MG63 (cell line): ENCODE measurements at regions not wholly inside any gene's neighbourhood (a gene's known extent, or its start where the extent isn't known, plus 50 kb on each side); places are given as distances from the start of the nearest gene placed in this dataset.

ENCODE experiments used
- DNase-seq: peaks from one replicate; pipeline ENCODE4 v3.0.0-alpha.2; 2020
- H3K27me3 ChIP-seq: fragments of 250-450 bp; sonication (Bioruptor Pico); 2 replicates; pipeline ENCODE4 v1.5.1; 2020; ENCODE audit warnings: mild to moderate bottlenecking, moderate library complexity
- H3K36me3 ChIP-seq: fragments of 250-450 bp; sonication (Bioruptor Pico); 2 replicates; pipeline ENCODE4 v1.5.1; 2020; ENCODE audit warnings: mild to moderate bottlenecking, moderate library complexity
- H3K4me3 ChIP-seq: fragments of 250-450 bp; sonication (Bioruptor Pico); 2 replicates; pipeline ENCODE4 v1.5.1; 2020; ENCODE audit warnings: mild to moderate bottlenecking, moderate library complexity
- H3K9me3 ChIP-seq: fragments of 250-450 bp; sonication (Bioruptor Pico); 2 replicates; pipeline ENCODE4 v1.5.1; 2020; ENCODE audit warnings: mild to moderate bottlenecking, moderate library complexity

DNA sequence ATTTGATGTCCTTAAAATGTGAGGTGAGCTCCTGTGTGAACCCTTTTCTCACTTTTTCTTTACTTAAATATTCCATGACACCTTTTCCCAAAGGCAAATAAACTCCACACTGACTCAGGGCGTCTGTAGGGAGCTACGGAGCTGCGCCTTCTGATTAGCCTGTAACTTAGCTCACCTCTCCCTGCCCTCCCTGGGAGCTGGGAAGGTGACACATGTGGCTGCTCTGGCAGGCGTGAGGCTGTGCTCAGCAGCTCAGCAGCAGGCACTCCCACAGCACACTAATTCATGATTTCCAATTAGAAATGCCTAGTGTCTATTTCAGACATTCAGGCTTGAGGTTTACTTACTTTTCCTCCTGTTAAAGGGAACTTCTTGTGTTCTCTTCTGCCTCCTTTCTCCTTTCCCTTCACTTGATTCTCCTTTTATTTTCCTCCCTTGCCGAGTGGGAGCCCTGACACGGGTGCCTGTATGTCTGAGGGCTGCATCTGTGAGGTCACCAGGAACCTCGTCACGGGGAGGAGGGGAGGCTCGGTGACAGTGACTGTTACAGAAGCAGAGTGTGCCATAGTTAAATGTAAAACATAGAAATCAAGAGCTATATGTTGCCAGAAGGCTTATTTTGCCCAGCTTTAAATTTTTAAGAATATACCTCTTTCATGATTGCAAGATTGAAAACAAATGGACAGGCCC is 437.1 kb downstream of the DCDC2C start:
- no peaks in the 10 kb centered on the region for H3K27me3 ChIP-seq
- no peaks in the 10 kb centered on the region for H3K9me3 ChIP-seq
- H3K36me3 ChIP-seq = no peaks in the 10 kb centered on the region
- no peak for DNase-seq
- H3K4me3 ChIP-seq = no peak overlapping the region

DNA sequence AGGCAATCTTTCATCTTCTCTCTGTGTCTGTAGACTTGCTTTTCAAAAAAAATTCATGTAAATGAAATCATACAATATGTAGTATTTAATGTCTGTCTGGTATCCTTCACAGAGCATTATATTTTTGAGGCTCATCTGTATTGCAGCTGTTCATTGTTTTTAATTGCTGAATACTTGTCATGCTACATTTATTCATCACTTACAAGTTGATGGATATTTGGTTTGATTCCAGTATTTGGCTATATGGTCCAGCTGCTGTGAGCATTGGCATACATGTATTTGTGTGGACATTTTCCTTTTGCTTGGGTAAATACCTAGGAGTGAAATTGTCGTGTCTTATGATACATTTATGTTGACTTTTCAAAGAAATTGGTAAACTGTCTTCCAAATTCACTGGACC is 441.4 kb downstream of the DCDC2C start:
- Histone ChIP-seq H3K36me3 (no peaks in the 10 kb centered on the region), H3K27me3 (no peaks in the 10 kb centered on the region), H3K9me3 (no peaks in the 10 kb centered on the region), H3K4me3 (no peak overlapping the region)
- DNase-seq = no peak

DNA sequence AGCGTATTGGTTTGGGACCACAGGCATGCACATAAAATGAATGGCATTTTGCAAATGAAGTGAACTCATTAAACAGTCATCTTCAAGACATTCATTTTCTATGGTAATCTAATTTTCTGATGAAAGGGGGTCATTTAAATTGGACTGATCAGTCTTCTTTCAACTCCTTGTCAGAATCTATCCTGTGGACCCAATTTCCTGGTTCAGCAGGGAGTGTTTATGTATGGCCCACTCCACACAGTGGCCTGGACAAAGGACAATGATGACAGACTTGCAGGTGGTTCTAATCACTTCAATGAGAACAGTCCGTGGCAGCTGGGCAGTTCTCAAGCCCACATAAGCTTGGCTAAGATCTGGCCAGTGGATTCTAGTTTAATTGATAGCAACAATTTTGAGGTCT is 448.1 kb downstream of the DCDC2C start:
- Histone ChIP-seq H3K9me3 (no peaks in the 10 kb centered on the region), H3K27me3 (no peaks in the 10 kb centered on the region), H3K36me3 (no peaks in the 10 kb centered on the region), H3K4me3 (no peak overlapping the region)
- no peak for DNase-seq

DNA sequence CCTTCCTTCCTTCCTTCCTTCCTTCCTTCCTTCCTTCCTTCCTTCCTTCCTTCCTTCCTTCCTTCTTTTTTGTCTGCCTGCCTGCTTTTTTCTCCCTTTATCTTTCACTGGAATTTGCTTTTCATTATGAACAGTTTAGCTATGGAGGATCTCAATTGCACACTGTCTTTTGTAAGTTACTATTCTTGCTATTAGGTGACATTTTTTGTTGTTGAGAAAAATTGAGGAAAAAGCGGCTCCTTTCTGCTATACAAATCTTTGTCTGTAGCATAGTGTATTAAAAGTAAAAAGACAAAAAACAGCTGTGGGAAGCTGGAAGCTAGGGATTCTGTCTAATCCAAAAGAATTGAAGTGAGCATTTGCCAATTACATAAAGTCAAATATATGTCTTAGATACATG is 448.7 kb downstream of the DCDC2C start:
- DNase-seq = no peak
- no peaks in the 10 kb centered on the region for H3K9me3 ChIP-seq
- no peak overlapping the region for H3K4me3 ChIP-seq
- no peaks in the 10 kb centered on the region for H3K36me3 ChIP-seq
- H3K27me3 ChIP-seq = no peaks in the 10 kb centered on the region

DNA sequence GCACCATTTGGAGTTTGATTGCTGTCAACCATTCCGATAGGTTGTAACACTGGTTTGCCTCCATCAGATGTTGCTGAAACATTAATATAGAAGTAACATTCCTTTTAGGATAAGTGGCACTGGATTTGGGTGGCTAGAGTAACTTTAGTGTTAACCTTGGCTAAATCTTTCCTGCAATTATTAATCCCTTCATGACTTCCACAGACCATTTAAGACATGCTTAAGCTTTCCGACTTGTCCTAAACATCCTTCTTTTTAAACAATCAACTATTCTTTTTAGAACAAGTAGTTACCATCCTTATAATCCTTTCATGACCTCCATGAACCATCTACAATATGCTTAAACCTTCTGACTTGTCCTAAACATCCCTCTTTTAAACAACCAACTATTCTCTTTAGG is 465.5 kb downstream of the DCDC2C start:
- no peak for DNase-seq

DNA sequence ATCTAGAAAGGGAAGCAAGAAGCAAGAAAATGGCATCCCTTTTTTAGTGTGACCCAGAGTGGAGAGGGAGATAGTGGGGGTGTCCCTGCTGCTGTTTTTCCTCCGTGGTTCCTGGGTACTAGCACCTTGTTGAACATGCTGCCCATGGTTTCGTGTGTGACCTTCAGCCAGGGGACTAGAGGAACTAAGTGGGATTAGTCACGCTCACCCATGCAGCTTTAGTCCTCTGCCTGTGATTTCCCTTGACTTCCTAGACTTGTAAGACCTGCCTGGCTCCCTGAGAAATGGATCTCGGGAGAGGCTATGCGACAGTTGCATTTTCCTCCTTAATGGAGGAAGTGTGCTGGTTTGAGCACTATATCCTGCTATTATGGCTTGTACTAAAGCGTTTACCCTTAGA is 471.4 kb downstream of the DCDC2C start:
- DNase-seq = no peak
- no peak overlapping the region for H3K4me3 ChIP-seq
- H3K9me3 ChIP-seq = no peaks in the 10 kb centered on the region
- H3K27me3 ChIP-seq = no peaks in the 10 kb centered on the region
- no peaks in the 10 kb centered on the region for H3K36me3 ChIP-seq

More for the DNA sequence above, 465.5 kb downstream of the DCDC2C start:
- no peaks in the 10 kb centered on the region for H3K27me3 ChIP-seq
- H3K4me3 ChIP-seq = no peak overlapping the region
- H3K9me3 ChIP-seq = no peaks in the 10 kb centered on the region
- no peaks in the 10 kb centered on the region for H3K36me3 ChIP-seq

DNA sequence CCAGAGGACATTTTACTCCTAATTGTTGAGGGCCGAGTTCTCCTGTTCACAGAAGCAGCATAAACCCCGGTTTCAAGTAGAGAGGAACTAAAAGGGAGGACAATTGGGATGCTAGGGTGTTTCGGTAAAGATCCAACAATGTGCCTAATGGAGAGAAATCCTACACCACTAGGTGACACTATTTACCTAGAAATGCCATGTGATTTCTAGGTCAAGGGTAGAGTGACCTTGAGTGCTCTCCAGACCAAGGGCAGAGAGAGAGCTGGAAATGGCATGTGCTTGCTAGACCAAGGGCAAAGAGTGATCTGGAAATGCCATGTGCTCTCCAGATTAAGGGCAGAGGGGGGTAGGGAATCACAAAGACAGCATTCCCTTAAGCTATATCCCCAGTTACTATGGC is 472.0 kb downstream of the DCDC2C start:
- DNase-seq = no peak
- Histone ChIP-seq H3K27me3 (no peaks in the 10 kb centered on the region), H3K36me3 (no peaks in the 10 kb centered on the region), H3K9me3 (no peaks in the 10 kb centered on the region), H3K4me3 (no peak overlapping the region)

DNA sequence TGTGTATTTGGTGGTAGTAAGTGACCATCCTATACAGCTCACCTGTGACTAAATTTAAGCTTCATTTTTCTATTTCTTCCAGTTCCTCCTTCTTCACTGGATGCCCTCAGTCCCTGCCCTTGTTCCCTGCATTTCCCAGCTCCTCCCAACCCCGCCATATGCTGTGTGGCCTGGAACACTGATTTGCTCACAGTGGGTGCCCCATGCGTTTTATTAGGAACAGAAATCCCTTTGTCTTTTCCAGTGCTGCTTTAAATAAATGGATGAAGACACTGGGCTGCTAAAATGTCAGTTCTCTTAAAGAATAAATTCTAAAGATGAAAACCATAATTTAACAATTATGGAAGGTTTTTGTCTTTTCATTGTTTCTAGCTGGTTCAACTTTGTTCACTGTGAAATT is 477.3 kb downstream of the DCDC2C start:
- no peak for DNase-seq

DNA sequence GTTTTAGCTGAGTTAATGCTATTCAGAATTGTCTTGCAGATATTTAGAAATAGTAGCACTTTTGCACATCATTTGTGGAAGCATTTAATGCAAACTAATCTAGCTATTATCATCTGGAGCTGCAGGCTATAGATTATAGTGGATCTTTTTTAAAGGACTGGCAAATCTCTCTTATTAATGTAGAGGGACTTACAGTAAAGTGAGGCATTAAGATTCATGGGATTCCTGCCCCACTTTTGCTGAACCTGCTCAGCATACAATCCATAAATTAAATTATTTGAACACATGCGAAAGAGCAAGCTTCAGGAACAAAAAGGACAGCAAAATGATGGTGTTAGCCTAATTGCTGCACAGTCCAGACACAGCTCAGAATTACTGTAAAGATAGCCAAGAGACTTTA is 477.7 kb downstream of the DCDC2C start:
- no peaks in the 10 kb centered on the region for H3K27me3 ChIP-seq
- H3K9me3 ChIP-seq = no peaks in the 10 kb centered on the region
- no peak for DNase-seq
- no peaks in the 10 kb centered on the region for H3K36me3 ChIP-seq
- H3K4me3 ChIP-seq = no peak overlapping the region

More for the DNA sequence above, 477.3 kb downstream of the DCDC2C start:
- H3K4me3 ChIP-seq = no peak overlapping the region
- H3K36me3 ChIP-seq = no peaks in the 10 kb centered on the region
- no peaks in the 10 kb centered on the region for H3K27me3 ChIP-seq
- H3K9me3 ChIP-seq = no peaks in the 10 kb centered on the region

DNA sequence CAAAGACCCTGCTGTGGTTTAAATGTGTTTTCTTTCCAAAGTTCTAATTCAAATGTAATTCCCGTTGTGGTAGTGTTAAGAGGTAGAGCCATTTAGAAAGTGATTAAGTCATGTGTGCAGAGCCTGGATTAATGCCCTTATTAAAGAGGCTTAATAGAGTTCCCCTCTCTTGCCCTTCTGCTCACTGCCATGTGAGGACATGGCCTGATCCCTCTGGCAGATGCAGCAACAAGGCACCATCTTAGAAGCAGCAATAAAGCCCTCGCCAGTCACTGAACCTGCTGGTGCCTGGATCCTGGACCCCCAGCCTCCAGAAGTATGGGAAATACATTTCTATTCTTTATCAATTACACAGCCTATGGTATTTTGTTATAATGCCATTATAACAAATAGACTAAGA is 485.2 kb downstream of the DCDC2C start:
- Histone ChIP-seq H3K36me3 (no peaks in the 10 kb centered on the region), H3K4me3 (no peak overlapping the region), H3K9me3 (no peaks in the 10 kb centered on the region), H3K27me3 (no peaks in the 10 kb centered on the region; the same call in 1 of the 2 replicates)
- DNase-seq = no peak

DNA sequence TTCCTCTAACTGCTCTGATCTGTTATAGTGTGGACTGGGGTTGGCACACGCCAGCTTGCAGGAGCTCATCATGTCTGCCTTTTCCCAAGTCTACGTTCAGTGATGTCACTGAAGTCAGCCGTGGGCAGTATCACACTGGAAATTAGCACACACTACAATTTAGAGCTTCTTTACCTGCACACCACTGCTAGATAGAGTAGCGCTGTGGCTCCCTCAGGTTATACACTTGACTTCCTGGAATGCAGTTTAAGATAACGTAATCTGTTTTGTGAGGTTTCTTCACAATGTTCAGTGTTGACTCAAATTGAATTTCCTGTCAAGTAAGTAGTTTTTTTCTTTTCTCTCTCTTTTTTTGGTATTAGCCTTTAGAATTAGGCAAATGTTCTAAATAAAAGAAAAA is 487.2 kb downstream of the DCDC2C start:
- no peaks in the 10 kb centered on the region for H3K36me3 ChIP-seq
- H3K4me3 ChIP-seq = no peak overlapping the region
- H3K9me3 ChIP-seq = no peaks in the 10 kb centered on the region
- H3K27me3 ChIP-seq = no peaks in the 10 kb centered on the region; the same call in 1 of the 2 replicates
- no peak for DNase-seq

DNA sequence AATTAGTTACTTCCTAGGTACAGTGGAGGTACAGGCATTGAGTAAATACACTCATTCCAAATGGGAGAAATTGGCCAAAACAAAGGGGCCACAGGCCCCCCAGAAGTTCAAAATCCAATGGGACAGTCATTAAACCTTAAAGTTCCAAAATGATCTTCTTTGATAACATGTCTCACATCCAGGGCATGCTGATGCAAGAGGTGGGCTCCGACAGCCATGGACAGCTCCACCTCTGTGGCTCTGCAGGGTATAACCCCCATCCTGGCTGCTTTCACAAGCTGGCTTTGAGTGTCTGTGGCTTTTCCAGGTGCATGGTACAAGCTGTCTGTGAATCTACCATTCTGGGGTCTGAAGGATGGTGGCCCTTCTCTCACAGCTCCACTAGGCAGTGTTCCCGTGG is 488.7 kb downstream of the DCDC2C start:
- Histone ChIP-seq H3K4me3 (no peak overlapping the region), H3K27me3 (no peaks in the 10 kb centered on the region; the same call in 1 of the 2 replicates), H3K36me3 (no peaks in the 10 kb centered on the region), H3K9me3 (no peaks in the 10 kb centered on the region)
- no peak for DNase-seq

DNA sequence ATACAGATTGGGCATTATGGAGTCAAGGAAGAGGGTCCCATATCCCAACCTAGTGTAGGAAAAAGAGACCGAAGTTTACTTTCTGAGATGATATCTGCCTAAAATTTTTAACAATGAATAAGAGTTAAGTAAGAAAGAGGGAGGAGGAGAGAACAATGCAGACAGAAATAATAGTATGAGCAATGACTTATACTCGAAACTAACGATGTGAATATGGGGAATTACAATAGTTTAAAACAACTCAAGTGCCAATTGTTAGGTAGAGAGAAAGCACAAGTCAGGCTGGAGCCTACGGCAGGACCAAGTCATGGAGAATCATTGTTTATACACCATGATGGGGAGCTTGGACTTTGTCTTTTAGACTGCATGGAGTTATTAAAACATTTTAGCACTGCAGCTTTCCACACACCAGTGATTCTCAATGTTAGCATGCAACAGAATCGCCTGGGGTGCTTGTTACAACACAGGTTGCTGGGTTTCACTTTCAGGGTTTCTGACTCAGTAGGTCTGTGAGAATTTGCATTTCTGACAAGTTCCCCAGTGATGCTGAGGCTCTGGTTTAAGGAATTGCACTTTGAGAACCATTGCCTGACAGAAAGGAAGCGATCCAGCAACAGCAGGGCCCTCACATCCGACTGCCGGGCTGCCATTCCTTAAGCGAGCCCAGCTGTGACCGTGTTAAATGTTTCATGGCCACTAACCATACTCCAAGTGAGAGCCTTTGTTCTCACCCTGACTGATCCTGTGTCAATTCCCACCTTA is 511.2 kb downstream of the DCDC2C start:
- Histone ChIP-seq H3K4me3 (no peak overlapping the region), H3K27me3 (no peaks in the 10 kb centered on the region), H3K9me3 (no peaks in the 10 kb centered on the region), H3K36me3 (no peaks in the 10 kb centered on the region)
- DNase-seq = no peak

DNA sequence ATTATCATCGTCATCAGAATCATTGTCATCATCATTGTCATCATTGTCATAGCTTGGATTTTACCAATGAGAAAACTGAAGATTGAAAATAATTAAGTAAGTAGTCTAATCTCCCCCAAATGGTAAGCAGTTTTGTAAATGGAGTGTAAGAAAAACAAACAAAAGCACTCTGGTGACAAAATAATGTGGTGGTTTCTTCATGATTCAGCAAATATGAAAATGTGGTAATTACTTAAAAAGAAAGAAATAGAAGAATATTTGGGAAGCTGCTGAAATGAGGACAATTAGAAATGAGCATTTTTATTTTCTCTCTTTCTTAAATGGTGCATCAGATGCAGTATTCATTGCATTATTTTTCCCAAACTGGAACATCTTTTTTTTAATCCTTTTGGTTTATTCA is 514.4 kb downstream of the DCDC2C start:
- Histone ChIP-seq H3K27me3 (no peaks in the 10 kb centered on the region), H3K4me3 (no peak overlapping the region), H3K9me3 (no peaks in the 10 kb centered on the region), H3K36me3 (no peaks in the 10 kb centered on the region)
- no peak for DNase-seq

DNA sequence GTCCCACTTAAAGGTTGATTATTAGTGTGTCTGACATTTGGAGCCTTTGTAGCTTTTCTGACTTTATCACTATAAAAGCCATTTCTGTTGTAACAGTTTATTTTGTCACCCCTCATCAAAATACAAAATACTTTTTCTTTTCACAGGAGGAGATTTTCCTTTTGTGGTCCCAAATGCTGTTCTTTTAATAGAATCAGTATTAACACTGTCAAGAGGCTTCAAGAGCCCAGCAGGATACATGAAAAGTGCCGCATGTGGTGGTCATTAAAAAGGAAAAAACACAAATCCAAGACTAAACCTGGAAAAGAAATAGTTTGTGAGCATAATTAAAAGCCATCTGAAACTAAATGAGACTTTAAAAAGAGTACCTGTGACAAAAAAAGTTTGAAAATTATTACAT is 515.7 kb downstream of the DCDC2C start:
- DNase-seq = no peak
- H3K36me3 ChIP-seq = no peaks in the 10 kb centered on the region
- H3K27me3 ChIP-seq = no peaks in the 10 kb centered on the region
- no peak overlapping the region for H3K4me3 ChIP-seq
- no peaks in the 10 kb centered on the region for H3K9me3 ChIP-seq

DNA sequence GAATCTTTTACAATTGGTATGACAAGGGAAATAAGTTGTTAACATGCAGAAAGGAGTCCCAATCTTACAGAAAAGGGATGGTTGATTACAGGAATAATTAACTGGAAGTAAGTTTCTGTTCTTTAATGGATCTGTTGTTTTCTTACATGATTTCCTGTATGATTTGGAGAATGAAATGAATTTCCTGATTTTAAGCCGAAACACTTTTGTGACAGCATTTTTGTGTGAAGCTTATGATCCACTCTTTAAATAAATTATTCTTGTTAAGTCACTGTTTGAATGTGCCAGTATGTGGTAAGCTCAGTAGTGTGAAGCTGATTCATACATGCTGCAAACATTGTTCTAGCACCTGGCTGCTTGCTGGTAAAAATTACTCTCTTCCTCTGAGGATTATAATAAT is 516.2 kb downstream of the DCDC2C start:
- Histone ChIP-seq H3K36me3 (no peaks in the 10 kb centered on the region), H3K9me3 (no peaks in the 10 kb centered on the region), H3K27me3 (no peaks in the 10 kb centered on the region), H3K4me3 (no peak overlapping the region)
- no peak for DNase-seq

DNA sequence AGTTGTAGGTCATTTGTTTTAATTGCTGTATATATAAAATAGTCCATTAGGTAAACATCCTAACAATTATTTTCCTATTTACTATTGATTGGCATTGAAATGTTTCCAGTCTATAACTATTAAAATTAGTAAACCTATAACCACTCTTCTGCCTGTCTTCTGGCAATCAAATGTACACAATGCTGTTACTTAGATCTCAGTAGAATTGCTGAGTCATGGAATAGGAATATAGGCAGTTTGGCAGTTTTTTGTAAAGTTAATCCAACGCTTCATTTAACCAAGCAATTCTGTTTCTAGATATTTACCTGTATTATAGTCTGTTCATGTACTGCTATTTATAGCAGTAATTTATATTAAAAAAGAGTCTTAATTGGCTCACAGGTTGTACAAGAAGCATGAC is 518.1 kb downstream of the DCDC2C start:
- no peaks in the 10 kb centered on the region for H3K9me3 ChIP-seq
- no peak for DNase-seq

DNA sequence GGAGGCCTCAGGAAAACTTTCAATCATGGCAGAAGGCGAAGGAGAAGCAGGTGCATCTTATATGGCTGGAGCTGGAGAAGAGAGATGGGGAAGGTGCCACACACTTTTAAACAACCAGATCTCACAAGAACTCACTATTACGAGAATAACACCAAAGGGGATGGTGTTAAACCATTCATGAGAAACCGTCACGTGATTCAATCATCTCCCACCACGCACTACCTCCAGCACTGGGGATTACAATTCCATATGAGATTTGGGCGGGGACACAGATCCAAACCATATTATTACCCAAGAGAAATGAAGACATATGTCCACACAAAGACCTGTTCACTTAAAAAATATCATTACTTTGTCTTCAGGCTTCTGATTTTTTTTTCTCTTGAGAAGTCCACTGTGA is 518.5 kb downstream of the DCDC2C start:
- H3K9me3 ChIP-seq = no peaks in the 10 kb centered on the region

More for the DNA sequence above, 518.1 kb downstream of the DCDC2C start:
- Histone ChIP-seq H3K36me3 (no peaks in the 10 kb centered on the region), H3K4me3 (no peak overlapping the region), H3K27me3 (no peaks in the 10 kb centered on the region)

More for the DNA sequence above, 518.5 kb downstream of the DCDC2C start:
- no peaks in the 10 kb centered on the region for H3K36me3 ChIP-seq
- H3K4me3 ChIP-seq = no peak overlapping the region
- no peaks in the 10 kb centered on the region for H3K27me3 ChIP-seq
- no peak for DNase-seq
